PC-9 (cell line): ENCODE measurements at regions not wholly inside any gene's neighbourhood (a gene's known extent, or its start where the extent isn't known, plus 50 kb on each side); places are given as distances from the start of the nearest gene placed in this dataset.

Experiments used
- CTCF ChIP-seq: fragments of 200-600 bp; sonication (generic); conservative IDR thresholded peaks from 2 replicates; pipeline ENCODE4 v1.6.1; 2017; ENCODE audit warnings: mixed run types, antibody characterized with exemption, mild to moderate bottlenecking, moderate library complexity
- EZH2 ChIP-seq: fragments of 200-600 bp; sonication (generic); IDR thresholded peaks from 2 replicates; pipeline ENCODE4 v1.8.0; 2017; ENCODE audit warnings: antibody characterized with exemption, low read depth

GRCh38 chr21:35135481-35135880 is 86.4 kb upstream of the RUNX1 start:
- TF ChIP-seq CTCF, result no peak
- no peak for TF ChIP-seq EZH2
